HepG2 (cell line): ENCODE measurements at regions not wholly inside any gene's neighbourhood (a gene's known extent, or its start where the extent isn't known, plus 50 kb on each side); places are given as distances from the start of the nearest gene placed in this dataset.
A peak's percentile ranks its signal among the peaks of the same experiment; 100 is the strongest.

Experiments
- EZH2 ChIP-seq: conservative IDR thresholded peaks from 2 replicates; pipeline ENCODE4 v1.6.1; 2012; ENCODE audit warnings: mild to moderate bottlenecking, low read depth, low read length, moderate library complexity
- FOSL1 ChIP-seq: sonication (generic); formaldehyde crosslinking; IDR thresholded peaks from 2 replicates; pipeline ENCODE4 v1.9.0; 2021; ENCODE audit warnings: missing genetic modification reagents, borderline replicate concordance
- HIC2 ChIP-seq: sonication (generic); formaldehyde crosslinking; IDR thresholded peaks from 2 replicates; pipeline ENCODE4 v1.9.0; 2022; ENCODE audit warnings: low read depth, missing genetic modification reagents
- KAT8 ChIP-seq: IDR thresholded peaks from 2 replicates; pipeline ENCODE4 v1.6.1; 2016; ENCODE audit warnings: missing genetic modification reagents, missing compliant biosample characterization
- NR2F6 ChIP-seq, 2 experiments: IDR thresholded peaks; 2 replicates each; pipeline ENCODE4 v1.6.1; 2016; ENCODE audit warnings: antibody characterized with exemption in 1 of 2, mild to moderate bottlenecking in 1 of 2
- PHF20 ChIP-seq: sonication (generic); formaldehyde crosslinking; IDR thresholded peaks from 2 replicates; pipeline ENCODE4 v1.5.0; 2020; ENCODE audit warnings: mild to moderate bottlenecking, missing genetic modification reagents
- SMAD1 ChIP-seq: sonication (generic); formaldehyde crosslinking; IDR thresholded peaks from 2 replicates; pipeline ENCODE4 v1.4.0; 2020; ENCODE audit warnings: missing genetic modification reagents, low read depth, mild to moderate bottlenecking, borderline replicate concordance
- ZKSCAN1 ChIP-seq: fragments of 150-350 bp; IDR thresholded peaks from 2 replicates; pipeline ENCODE4 v1.6.1; 2014; ENCODE audit warnings: low read length
- ZMYM4 ChIP-seq: sonication (generic); formaldehyde crosslinking; IDR thresholded peaks from 2 replicates; pipeline ENCODE4 v1.8.1; 2023; ENCODE audit warnings: mild to moderate bottlenecking, missing genetic modification reagents
- ZNF34 ChIP-seq: sonication (generic); formaldehyde crosslinking; IDR thresholded peaks from 2 replicates; pipeline ENCODE4 v1.4.0; 2020; ENCODE audit warnings: mild to moderate bottlenecking, missing genetic modification reagents, borderline replicate concordance
- ZNF510 ChIP-seq: sonication (generic); formaldehyde crosslinking; IDR thresholded peaks from 2 replicates; pipeline ENCODE4 v1.4.0; 2020; ENCODE audit warnings: low read depth, mild to moderate bottlenecking, missing genetic modification reagents
- ZNF761 ChIP-seq: sonication (generic); formaldehyde crosslinking; conservative IDR thresholded peaks from 2 replicates; pipeline ENCODE4 v1.4.0; 2020; ENCODE audit warnings: mild to moderate bottlenecking, missing genetic modification reagents
- TF ChIP-seq, protein P1 (sequence below): sonication (generic); formaldehyde crosslinking; IDR thresholded peaks from 2 replicates; pipeline ENCODE4 v1.4.0; 2020; ENCODE audit warnings: missing genetic modification reagents, borderline replicate concordance
- TF ChIP-seq, protein P2 (sequence below): sonication (generic); formaldehyde crosslinking; IDR thresholded peaks from 2 replicates; pipeline ENCODE4 v1.5.1; 2020; ENCODE audit warnings: missing genetic modification reagents, mild to moderate bottlenecking, borderline replicate concordance
- TF ChIP-seq, protein P3 (sequence below): sonication (generic); formaldehyde crosslinking; conservative IDR thresholded peaks from 2 replicates; pipeline ENCODE4 v1.4.0; 2020; ENCODE audit warnings: missing genetic modification reagents
- TF ChIP-seq, protein P4 (sequence below): sonication (generic); formaldehyde crosslinking; IDR thresholded peaks from 2 replicates; pipeline ENCODE4 v1.5.0; 2020; ENCODE audit warnings: mild to moderate bottlenecking, missing genetic modification reagents, borderline replicate concordance

- TF ChIP-seq, protein P1, sequence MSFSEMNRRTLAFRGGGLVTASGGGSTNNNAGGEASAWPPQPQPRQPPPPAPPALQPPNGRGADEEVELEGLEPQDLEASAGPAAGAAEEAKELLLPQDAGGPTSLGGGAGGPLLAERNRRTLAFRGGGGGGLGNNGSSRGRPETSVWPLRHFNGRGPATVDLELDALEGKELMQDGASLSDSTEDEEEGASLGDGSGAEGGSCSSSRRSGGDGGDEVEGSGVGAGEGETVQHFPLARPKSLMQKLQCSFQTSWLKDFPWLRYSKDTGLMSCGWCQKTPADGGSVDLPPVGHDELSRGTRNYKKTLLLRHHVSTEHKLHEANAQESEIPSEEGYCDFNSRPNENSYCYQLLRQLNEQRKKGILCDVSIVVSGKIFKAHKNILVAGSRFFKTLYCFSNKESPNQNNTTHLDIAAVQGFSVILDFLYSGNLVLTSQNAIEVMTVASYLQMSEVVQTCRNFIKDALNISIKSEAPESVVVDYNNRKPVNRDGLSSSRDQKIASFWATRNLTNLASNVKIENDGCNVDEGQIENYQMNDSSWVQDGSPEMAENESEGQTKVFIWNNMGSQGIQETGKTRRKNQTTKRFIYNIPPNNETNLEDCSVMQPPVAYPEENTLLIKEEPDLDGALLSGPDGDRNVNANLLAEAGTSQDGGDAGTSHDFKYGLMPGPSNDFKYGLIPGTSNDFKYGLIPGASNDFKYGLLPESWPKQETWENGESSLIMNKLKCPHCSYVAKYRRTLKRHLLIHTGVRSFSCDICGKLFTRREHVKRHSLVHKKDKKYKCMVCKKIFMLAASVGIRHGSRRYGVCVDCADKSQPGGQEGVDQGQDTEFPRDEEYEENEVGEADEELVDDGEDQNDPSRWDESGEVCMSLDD (CRISPR knock-in tag): 0 out of 2 replicates have a peak, but pooled peaks have one; percentile 45
- TF ChIP-seq, protein P2, sequence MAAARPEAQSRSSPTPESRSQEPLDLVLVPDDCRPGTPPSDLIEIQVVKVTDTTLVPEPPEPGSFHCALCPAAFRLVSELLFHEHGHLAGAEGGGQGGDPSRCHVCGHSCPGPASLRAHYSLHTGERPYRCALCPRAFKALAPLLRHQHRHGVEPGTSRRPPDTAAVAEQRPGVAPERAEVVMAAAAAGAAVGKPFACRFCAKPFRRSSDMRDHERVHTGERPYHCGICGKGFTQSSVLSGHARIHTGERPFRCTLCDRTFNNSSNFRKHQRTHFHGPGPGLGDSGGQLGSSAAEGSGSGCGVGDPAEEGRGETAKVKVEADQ (CRISPR knock-in tag): no peak
- no peak for TF ChIP-seq SMAD1 (CRISPR knock-in tag)
- no peak for TF ChIP-seq FOSL1 (CRISPR knock-in tag)
- peak; percentile 74 for TF ChIP-seq ZMYM4
- TF ChIP-seq EZH2: no peak
- TF ChIP-seq, protein P3, sequence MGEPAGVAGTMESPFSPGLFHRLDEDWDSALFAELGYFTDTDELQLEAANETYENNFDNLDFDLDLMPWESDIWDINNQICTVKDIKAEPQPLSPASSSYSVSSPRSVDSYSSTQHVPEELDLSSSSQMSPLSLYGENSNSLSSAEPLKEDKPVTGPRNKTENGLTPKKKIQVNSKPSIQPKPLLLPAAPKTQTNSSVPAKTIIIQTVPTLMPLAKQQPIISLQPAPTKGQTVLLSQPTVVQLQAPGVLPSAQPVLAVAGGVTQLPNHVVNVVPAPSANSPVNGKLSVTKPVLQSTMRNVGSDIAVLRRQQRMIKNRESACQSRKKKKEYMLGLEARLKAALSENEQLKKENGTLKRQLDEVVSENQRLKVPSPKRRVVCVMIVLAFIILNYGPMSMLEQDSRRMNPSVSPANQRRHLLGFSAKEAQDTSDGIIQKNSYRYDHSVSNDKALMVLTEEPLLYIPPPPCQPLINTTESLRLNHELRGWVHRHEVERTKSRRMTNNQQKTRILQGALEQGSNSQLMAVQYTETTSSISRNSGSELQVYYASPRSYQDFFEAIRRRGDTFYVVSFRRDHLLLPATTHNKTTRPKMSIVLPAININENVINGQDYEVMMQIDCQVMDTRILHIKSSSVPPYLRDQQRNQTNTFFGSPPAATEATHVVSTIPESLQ (CRISPR knock-in tag): 0 out of 2 replicates have a peak, but pooled peaks have one; percentile 61
- peak; percentile 76 for TF ChIP-seq HIC2 (CRISPR knock-in tag)
- TF ChIP-seq, protein P4, sequence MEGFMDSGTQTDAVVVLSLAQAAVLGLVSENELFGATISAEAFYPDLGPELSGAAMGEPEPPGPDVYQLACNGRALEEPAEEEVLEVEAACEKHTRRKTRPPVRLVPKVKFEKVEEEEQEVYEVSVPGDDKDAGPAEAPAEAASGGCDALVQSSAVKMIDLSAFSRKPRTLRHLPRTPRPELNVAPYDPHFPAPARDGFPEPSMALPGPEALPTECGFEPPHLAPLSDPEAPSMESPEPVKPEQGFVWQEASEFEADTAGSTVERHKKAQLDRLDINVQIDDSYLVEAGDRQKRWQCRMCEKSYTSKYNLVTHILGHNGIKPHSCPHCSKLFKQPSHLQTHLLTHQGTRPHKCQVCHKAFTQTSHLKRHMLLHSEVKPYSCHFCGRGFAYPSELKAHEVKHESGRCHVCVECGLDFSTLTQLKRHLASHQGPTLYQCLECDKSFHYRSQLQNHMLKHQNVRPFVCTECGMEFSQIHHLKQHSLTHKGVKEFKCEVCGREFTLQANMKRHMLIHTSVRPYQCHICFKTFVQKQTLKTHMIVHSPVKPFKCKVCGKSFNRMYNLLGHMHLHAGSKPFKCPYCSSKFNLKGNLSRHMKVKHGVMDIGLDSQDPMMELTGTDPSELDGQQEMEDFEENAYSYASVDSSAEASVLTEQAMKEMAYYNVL (CRISPR knock-in tag): 0 out of 2 replicates have a peak, but pooled peaks have one; percentile 44
- no peak for TF ChIP-seq ZKSCAN1
- TF ChIP-seq NR2F6 (IDR thresholded peaks at IDR 0.05): no peak
- peak; percentile 71; the same call in 1 of the 2 replicates for TF ChIP-seq NR2F6 (CRISPR knock-in tag; IDR thresholded peaks at IDR 0.05)
- 0 out of 2 replicates have a peak, but pooled peaks have one; percentile 67 for TF ChIP-seq ZNF510 (CRISPR knock-in tag)
- TF ChIP-seq ZNF34: no peak
- TF ChIP-seq ZNF761 (CRISPR knock-in tag): 0 out of 2 replicates have a peak, but pooled peaks have one; percentile 70
- TF ChIP-seq KAT8 (CRISPR knock-in tag): peak; percentile 79
- peak; percentile 40; the same call in 1 of the 2 replicates for TF ChIP-seq PHF20 (CRISPR knock-in tag)
Measured at GRCh38 chr14:50045039-50045711, 71.2 kb downstream of the VCPKMT start (continued).
